HepG2 (cell line): ENCODE measurements at regions not wholly inside any gene's neighbourhood (a gene's known extent, or its start where the extent isn't known, plus 50 kb on each side); places are given as distances from the start of the nearest gene placed in this dataset.

ENCODE experiments used
- CREM ChIP-seq, 2 experiments: sonication (generic) in 1 of 2; formaldehyde crosslinking in 1 of 2; IDR thresholded peaks; 2 replicates each; pipeline versions ENCODE4 v1.4.0 to v1.6.1; 2016 to 2020; ENCODE audit warnings: antibody characterized with exemption in 1 of 2, mild to moderate bottlenecking in 1 of 2, missing genetic modification reagents in 1 of 2
- MZF1 ChIP-seq: sonication (generic); formaldehyde crosslinking; IDR thresholded peaks from 2 replicates; pipeline ENCODE4 v1.8.1; 2023; ENCODE audit warnings: mild to moderate bottlenecking, missing genetic modification reagents, borderline replicate concordance
- NBN ChIP-seq: fragments of 450-650 bp; conservative IDR thresholded peaks from 2 replicates; pipeline ENCODE4 v1.6.1; 2017
- NR2F2 ChIP-seq: IDR thresholded peaks from 2 replicates; pipeline ENCODE4 v1.6.1; 2012; ENCODE audit warnings: low read depth, inconsistent platforms, borderline replicate concordance
- POLR2AphosphoS5 ChIP-seq: IDR thresholded peaks from 2 replicates; pipeline ENCODE4 v1.6.1; 2012; ENCODE audit warnings: low read depth, low read length
- REST ChIP-seq, 2 experiments: IDR thresholded peaks; 2 replicates each; pipeline ENCODE4 v1.6.1; 2011 to 2012; ENCODE audit warnings: low read length in 2 of 2, borderline replicate concordance in 1 of 2, low read depth in 1 of 2, mild to moderate bottlenecking in 1 of 2, moderate library complexity in 1 of 2
- STAG1 ChIP-seq: sonication (generic); formaldehyde crosslinking; IDR thresholded peaks from 2 replicates; pipeline ENCODE4 v1.4.0; 2020; ENCODE audit warnings: missing genetic modification reagents
- TARDBP ChIP-seq: sonication (generic); formaldehyde crosslinking; IDR thresholded peaks from 2 replicates; pipeline ENCODE4 v1.8.0; 2022; ENCODE audit warnings: mild to moderate bottlenecking, missing genetic modification reagents
- ZFP37 ChIP-seq: sonication (generic); formaldehyde crosslinking; IDR thresholded peaks from 2 replicates; pipeline ENCODE4 v1.4.0; 2020; ENCODE audit warnings: missing genetic modification reagents, borderline replicate concordance
- ZNF281 ChIP-seq: sonication (generic); formaldehyde crosslinking; IDR thresholded peaks from 2 replicates; pipeline ENCODE4 v1.4.0; 2020; ENCODE audit warnings: missing genetic modification reagents, borderline replicate concordance
- TF ChIP-seq, protein P1 (sequence below): sonication (generic); formaldehyde crosslinking; IDR thresholded peaks from 2 replicates; pipeline ENCODE4 v1.4.0; 2020; ENCODE audit warnings: mild to moderate bottlenecking, missing genetic modification reagents

DNA sequence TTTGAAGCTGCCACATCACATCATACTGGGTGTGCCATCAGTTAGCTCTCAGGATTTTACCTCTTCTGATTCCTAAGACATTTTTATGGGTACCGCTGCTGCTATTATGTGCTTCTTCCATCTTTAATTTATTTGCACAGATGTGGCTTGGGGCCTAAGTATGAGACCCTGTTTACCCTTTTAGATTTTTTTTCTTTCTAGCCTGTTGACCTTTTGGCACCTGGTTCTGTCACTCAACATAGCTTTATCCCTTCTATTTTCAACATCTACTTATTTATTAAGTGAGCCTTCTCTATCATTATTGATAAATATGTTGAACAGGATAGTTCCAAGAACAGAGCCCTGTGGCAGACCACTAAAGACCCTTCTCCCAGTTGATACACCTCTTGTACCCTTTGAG, 57.0 kb downstream of the TET3 start:
- TF ChIP-seq POLR2AphosphoS5, result no peak
- TF ChIP-seq ZFP37 (CRISPR knock-in tag), result no peak
- no peak for TF ChIP-seq REST (IDR thresholded peaks at IDR 0.05; ENCODE audit: borderline replicate concordance in 1 of 2, low read depth in 1 of 2, low read length in 2 of 2)
- no peak for TF ChIP-seq MZF1 (CRISPR knock-in tag)
- TF ChIP-seq NR2F2, result no peak
- TF ChIP-seq STAG1, result no peak
- TF ChIP-seq, protein P1, sequence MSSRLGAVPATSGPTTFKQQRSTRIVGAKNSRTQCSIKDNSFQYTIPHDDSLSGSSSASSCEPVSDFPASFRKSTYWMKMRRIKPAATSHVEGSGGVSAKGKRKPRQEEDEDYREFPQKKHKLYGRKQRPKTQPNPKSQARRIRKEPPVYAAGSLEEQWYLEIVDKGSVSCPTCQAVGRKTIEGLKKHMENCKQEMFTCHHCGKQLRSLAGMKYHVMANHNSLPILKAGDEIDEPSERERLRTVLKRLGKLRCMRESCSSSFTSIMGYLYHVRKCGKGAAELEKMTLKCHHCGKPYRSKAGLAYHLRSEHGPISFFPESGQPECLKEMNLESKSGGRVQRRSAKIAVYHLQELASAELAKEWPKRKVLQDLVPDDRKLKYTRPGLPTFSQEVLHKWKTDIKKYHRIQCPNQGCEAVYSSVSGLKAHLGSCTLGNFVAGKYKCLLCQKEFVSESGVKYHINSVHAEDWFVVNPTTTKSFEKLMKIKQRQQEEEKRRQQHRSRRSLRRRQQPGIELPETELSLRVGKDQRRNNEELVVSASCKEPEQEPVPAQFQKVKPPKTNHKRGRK, result no peak
- no peak for TF ChIP-seq ZNF281 (CRISPR knock-in tag)
- TF ChIP-seq NBN, result no peak
- TF ChIP-seq TARDBP (CRISPR knock-in tag), result no peak
- TF ChIP-seq CREM (IDR thresholded peaks at IDR 0.05), result no peak
- no peak for TF ChIP-seq CREM (CRISPR knock-in tag; IDR thresholded peaks at IDR 0.05)
